ENCODE measurements at regions not wholly inside any gene's neighbourhood (a gene's known extent, or its start where the extent isn't known, plus 50 kb on each side); places are given as distances from the start of the nearest gene placed in this dataset.
"Not testable (repeated sequence)": the region's sequence is repeated elsewhere in the genome, so short reads cannot be mapped to it uniquely, and the experiment has no call there.

GRCh38 chr14:58738189-58738836 is 100.6 kb downstream of the DACT1 start:
- H3K27me3 ChIP-seq (ENCODE audit: control insufficient read depth, insufficient read depth, low read length) = no peaks in the 10 kb centered on the region
- no peak for DNase-seq
- H3K4me3 ChIP-seq (ENCODE audit: insufficient read depth, low read depth, low read length) = no peak overlapping the region
- no peaks in the 10 kb centered on the region for H3K36me3 ChIP-seq (replicated peaks; ENCODE audit: control insufficient read depth, insufficient read depth, low read length)

- H3K27me3 ChIP-seq (ENCODE audit: control insufficient read depth, insufficient read depth, low read length) = no peaks in the 10 kb centered on the region
- H3K36me3 ChIP-seq (replicated peaks; ENCODE audit: control insufficient read depth, insufficient read depth, low read length) = no peaks in the 10 kb centered on the region
Observed at GRCh38 chr14:58738876-58739275, 101.1 kb downstream of the DACT1 start.

GRCh38 chr14:58739674-58740073 is 101.9 kb downstream of the DACT1 start:
- no peaks in the 10 kb centered on the region for H3K36me3 ChIP-seq (replicated peaks; ENCODE audit: control insufficient read depth, insufficient read depth, low read length)
- H3K4me3 ChIP-seq (ENCODE audit: insufficient read depth, low read depth, low read length) = no peak overlapping the region
- no peaks in the 10 kb centered on the region for H3K27me3 ChIP-seq (ENCODE audit: control insufficient read depth, insufficient read depth, low read length)
- no peak for DNase-seq

More at GRCh38 chr14:58738876-58739275, 101.1 kb downstream of the DACT1 start:
- no peak overlapping the region for H3K4me3 ChIP-seq (ENCODE audit: insufficient read depth, low read depth, low read length)
- no peak for DNase-seq

- no peak for DNase-seq
- Histone ChIP-seq H3K4me3 (ENCODE audit: insufficient read depth, low read depth, low read length) (no peak overlapping the region), H3K36me3 (replicated peaks; ENCODE audit: control insufficient read depth, insufficient read depth, low read length) (no peaks in the 10 kb centered on the region), H3K27me3 (ENCODE audit: control insufficient read depth, insufficient read depth, low read length) (no peaks in the 10 kb centered on the region)
Observed at GRCh38 chr14:58740379-58740935, 102.7 kb downstream of the DACT1 start.

GRCh38 chr14:58744801-58745394 is 107.1 kb downstream of the DACT1 start:
- Histone ChIP-seq H3K36me3 (replicated peaks; ENCODE audit: control insufficient read depth, insufficient read depth, low read length) (no peaks in the 10 kb centered on the region), H3K27me3 (ENCODE audit: control insufficient read depth, insufficient read depth, low read length) (no peaks in the 10 kb centered on the region), H3K4me3 (ENCODE audit: insufficient read depth, low read depth, low read length) (no peak overlapping the region)
- no peak for DNase-seq

- no peak overlapping the region for H3K4me3 ChIP-seq (ENCODE audit: insufficient read depth, low read depth, low read length)
- H3K36me3 ChIP-seq (replicated peaks; ENCODE audit: control insufficient read depth, insufficient read depth, low read length) = no peaks in the 10 kb centered on the region
- DNase-seq = no peak
- no peaks in the 10 kb centered on the region for H3K27me3 ChIP-seq (ENCODE audit: control insufficient read depth, insufficient read depth, low read length)
Observed at GRCh38 chr14:58746261-58746660, 108.5 kb downstream of the DACT1 start.

- Histone ChIP-seq H3K4me3 (ENCODE audit: insufficient read depth, low read depth, low read length) (no peak overlapping the region), H3K27me3 (ENCODE audit: control insufficient read depth, insufficient read depth, low read length) (no peaks in the 10 kb centered on the region), H3K36me3 (replicated peaks; ENCODE audit: control insufficient read depth, insufficient read depth, low read length) (no peaks in the 10 kb centered on the region)
- DNase-seq = no peak
Observed at GRCh38 chr14:58746701-58747100, 108.9 kb downstream of the DACT1 start.

- no peaks in the 10 kb centered on the region for H3K36me3 ChIP-seq (replicated peaks; ENCODE audit: control insufficient read depth, insufficient read depth, low read length)
- H3K4me3 ChIP-seq (ENCODE audit: insufficient read depth, low read depth, low read length) = no peak overlapping the region
- H3K27me3 ChIP-seq (ENCODE audit: control insufficient read depth, insufficient read depth, low read length) = no peaks in the 10 kb centered on the region
- no peak for DNase-seq
Observed at GRCh38 chr14:58747181-58747580, 109.4 kb downstream of the DACT1 start.

GRCh38 chr14:58748251-58748650 is 110.5 kb downstream of the DACT1 start:
- not testable (repeated sequence) for DNase-seq; H3K36me3 ChIP-seq (replicated peaks; ENCODE audit: control insufficient read depth, insufficient read depth, low read length); H3K27me3 ChIP-seq (ENCODE audit: control insufficient read depth, insufficient read depth, low read length); H3K4me3 ChIP-seq (ENCODE audit: insufficient read depth, low read depth, low read length)

GRCh38 chr14:58749066-58749669 is 111.4 kb downstream of the DACT1 start:
- Histone ChIP-seq H3K36me3 (replicated peaks; ENCODE audit: control insufficient read depth, insufficient read depth, low read length) (no peaks in the 10 kb centered on the region), H3K4me3 (ENCODE audit: insufficient read depth, low read depth, low read length) (no peak overlapping the region), H3K27me3 (ENCODE audit: control insufficient read depth, insufficient read depth, low read length) (no peaks in the 10 kb centered on the region)
- DNase-seq = no peak

GRCh38 chr14:58750321-58751269 is 112.8 kb downstream of the DACT1 start:
- H3K27me3 ChIP-seq (ENCODE audit: control insufficient read depth, insufficient read depth, low read length) = no peaks in the 10 kb centered on the region
- DNase-seq = no peak
- no peak overlapping the region for H3K4me3 ChIP-seq (ENCODE audit: insufficient read depth, low read depth, low read length)
- no peaks in the 10 kb centered on the region for H3K36me3 ChIP-seq (replicated peaks; ENCODE audit: control insufficient read depth, insufficient read depth, low read length)

GRCh38 chr14:58751788-58752187 is 114.0 kb downstream of the DACT1 start:
- Histone ChIP-seq H3K27me3 (ENCODE audit: control insufficient read depth, insufficient read depth, low read length) (no peaks in the 10 kb centered on the region), H3K36me3 (replicated peaks; ENCODE audit: control insufficient read depth, insufficient read depth, low read length) (no peaks in the 10 kb centered on the region), H3K4me3 (ENCODE audit: insufficient read depth, low read depth, low read length) (no peak overlapping the region)
- no peak for DNase-seq

GRCh38 chr14:58752289-58752688 is 114.5 kb downstream of the DACT1 start:
- Histone ChIP-seq H3K27me3 (ENCODE audit: control insufficient read depth, insufficient read depth, low read length) (no peaks in the 10 kb centered on the region), H3K36me3 (replicated peaks; ENCODE audit: control insufficient read depth, insufficient read depth, low read length) (no peaks in the 10 kb centered on the region), H3K4me3 (ENCODE audit: insufficient read depth, low read depth, low read length) (no peak overlapping the region)
- no peak for DNase-seq

GRCh38 chr14:58752771-58753201 is 115.0 kb downstream of the DACT1 start:
- no peak for DNase-seq

More at GRCh38 chr14:58752771-58753201, 115.0 kb downstream of the DACT1 start:
- Histone ChIP-seq H3K4me3 (ENCODE audit: insufficient read depth, low read depth, low read length) (no peak overlapping the region), H3K36me3 (replicated peaks; ENCODE audit: control insufficient read depth, insufficient read depth, low read length) (no peaks in the 10 kb centered on the region), H3K27me3 (ENCODE audit: control insufficient read depth, insufficient read depth, low read length) (no peaks in the 10 kb centered on the region)

Measured in H7 (cell line).